Fibroblast of the aortic adventitia (primary cell): ENCODE measurements at regions not wholly inside any gene's neighbourhood (a gene's known extent, or its start where the extent isn't known, plus 50 kb on each side); places are given as distances from the start of the nearest gene placed in this dataset.

Experiments
- DNase-seq: peaks from one replicate; pipeline ENCODE4 v3.0.0-alpha.2; 2010; ENCODE audit warnings: low read depth
- H3K4me3 ChIP-seq: 2 replicates; pipeline ENCODE4 v1.5.1; 2011; ENCODE audit warnings: low read depth, mild to moderate bottlenecking, control low read depth, low read length, moderate library complexity
- CTCF ChIP-seq: IDR thresholded peaks from 2 replicates; pipeline ENCODE4 v1.5.1; 2011; ENCODE audit warnings: mild to moderate bottlenecking, low read length, control low read depth, inconsistent platforms; ENCODE audit not compliant: insufficient read depth

GRCh38 chr13:78977311-78977710 lies 318.4 kb upstream of the OBI1 start:
- no peak overlapping the region for H3K4me3 ChIP-seq
- DNase-seq = no peak
- no peak for TF ChIP-seq CTCF

- H3K4me3 ChIP-seq = no peak overlapping the region
- no peak for TF ChIP-seq CTCF
- no peak for DNase-seq
These were observed 317.7 kb upstream of the OBI1 start for GRCh38 chr13:78976696-78977095.

- TF ChIP-seq CTCF = no peak
- H3K4me3 ChIP-seq = no peak overlapping the region
- no peak for DNase-seq
These were observed 313.6 kb upstream of the OBI1 start for GRCh38 chr13:78972561-78972960.

GRCh38 chr13:78971355-78972025 lies 312.5 kb upstream of the OBI1 start:
- TF ChIP-seq CTCF = no peak
- H3K4me3 ChIP-seq = no peak overlapping the region
- no peak for DNase-seq

- no peak for TF ChIP-seq CTCF
- no peak for DNase-seq
- no peak overlapping the region for H3K4me3 ChIP-seq
These were observed 301.9 kb upstream of the OBI1 start for GRCh38 chr13:78960881-78961280.

GRCh38 chr13:78958006-78958405 lies 299.1 kb upstream of the OBI1 start:
- no peak for TF ChIP-seq CTCF
- no peak for DNase-seq
- no peak overlapping the region for H3K4me3 ChIP-seq
